EL (cell line): ENCODE measurements at regions not wholly inside any gene's neighbourhood (a gene's known extent, or its start where the extent isn't known, plus 50 kb on each side); places are given as distances from the start of the nearest gene placed in this dataset.

Experiments used
- DNase-seq: peaks from one replicate; pipeline ENCODE4 v3.0.0-alpha.2; 2016

- no peak for DNase-seq
These were observed 54.4 kb upstream of the AJAP1 start for GRCh38 chr1:4599951-4600481.

DNA sequence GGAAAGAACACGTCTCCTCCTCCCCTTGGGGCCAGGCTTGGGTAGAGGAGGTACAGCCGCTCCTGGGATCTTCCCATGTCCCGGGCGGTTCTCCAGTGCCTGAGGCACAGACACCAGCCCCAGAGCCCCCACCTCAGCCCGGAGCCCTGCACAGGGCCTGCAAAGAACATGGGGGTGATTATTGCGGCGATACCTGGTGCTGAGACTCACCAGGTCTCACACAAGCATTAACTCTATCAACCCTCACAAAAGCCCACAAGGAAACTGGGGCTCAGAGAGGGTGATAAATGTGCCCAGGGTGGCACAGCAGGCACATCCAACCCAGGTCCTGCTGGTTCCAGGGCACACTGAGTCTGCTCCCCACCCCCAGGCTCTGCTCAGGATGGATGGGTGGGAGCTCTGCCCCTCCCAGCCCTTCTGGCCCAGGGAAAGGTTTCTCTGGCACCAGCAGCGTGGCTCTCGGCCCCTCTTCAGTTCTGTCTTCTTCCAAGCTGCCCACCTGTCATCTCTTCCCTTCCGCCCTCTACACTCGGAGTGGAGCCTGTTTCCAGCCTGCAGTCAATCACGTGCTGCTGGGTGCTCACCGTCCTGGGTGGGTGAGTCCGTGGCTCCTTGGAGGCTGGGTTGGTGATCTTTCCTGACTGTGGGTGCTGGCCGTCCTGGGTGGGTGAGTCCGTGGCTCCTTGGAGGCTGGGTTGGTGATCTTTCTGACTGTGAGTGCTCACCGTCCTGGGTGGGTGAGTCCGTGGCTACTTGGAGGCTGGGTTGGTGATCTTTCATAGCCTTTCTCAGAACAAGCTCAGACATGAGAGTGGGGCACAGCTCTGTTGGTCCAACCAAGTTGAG, 53.6 kb upstream of the AJAP1 start:
- no peak for DNase-seq

DNA sequence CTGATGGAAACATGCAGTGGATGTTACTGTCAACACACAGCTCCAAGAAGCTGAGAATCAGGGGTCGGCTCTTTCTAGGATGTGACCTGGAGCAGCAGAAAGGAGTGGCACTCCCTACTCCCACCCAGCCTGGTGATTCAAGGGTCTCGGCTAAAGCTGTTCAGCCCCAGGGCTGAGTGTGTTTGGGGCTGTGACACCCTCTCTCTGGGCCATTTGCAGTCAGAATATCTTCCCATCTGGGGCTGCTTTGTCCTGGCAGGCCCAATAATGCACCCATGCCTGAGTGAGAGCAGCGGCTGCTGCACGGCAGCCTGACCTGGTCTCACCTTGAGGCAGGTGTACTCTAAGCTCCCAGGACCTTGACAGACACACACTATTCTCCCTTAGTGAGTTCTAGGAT, 52.5 kb upstream of the AJAP1 start:
- no peak for DNase-seq

GRCh38 chr1:4602462-4603294, 51.7 kb upstream of the AJAP1 start:
- no peak for DNase-seq

DNA sequence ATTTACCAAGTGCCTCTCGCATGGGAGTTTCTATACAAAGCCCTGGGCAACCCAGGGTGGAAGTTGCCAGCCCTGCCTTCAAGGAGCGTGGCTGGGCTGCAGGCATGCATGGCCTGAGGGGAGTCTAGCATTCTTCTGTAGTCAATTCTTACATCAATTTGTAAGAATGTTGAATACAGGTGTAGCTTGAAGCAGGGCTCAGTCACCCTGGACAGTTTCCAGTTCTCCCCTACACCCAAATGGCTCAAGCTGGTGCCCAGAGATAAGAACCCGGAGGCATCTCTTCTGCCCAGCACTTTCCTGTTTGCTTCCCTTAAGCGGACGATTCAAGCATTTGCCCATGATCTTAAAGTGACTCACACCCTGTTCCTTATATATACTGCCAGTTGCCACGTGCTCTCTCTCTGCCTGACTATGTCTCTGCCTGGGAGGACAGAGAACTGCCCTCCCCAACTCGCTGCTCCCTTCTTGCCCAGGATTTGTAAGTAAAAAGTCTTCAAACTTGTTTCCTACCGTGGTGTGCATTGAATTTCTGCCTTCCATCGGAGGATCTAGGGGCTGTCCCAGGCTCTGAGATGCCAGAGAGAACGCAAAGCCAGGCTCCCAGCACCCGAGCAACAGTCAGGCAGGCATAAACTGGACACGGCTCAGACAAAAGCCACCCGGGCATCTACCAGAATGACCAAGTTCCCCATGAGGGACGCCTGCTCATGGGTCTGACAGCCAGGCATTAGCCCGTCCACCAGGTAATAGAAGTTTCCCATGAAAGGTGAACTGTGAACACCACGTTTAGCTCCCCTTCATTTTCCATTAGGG, 50.9 kb upstream of the AJAP1 start:
- DNase-seq = no peak
